GM18867 (cell line): ENCODE measurements at regions not wholly inside any gene's neighbourhood (a gene's known extent, or its start where the extent isn't known, plus 50 kb on each side); places are given as distances from the start of the nearest gene placed in this dataset.

ENCODE experiments used
- ATAC-seq: cut with Tn5 transposase; IDR thresholded peaks from one replicate; pipeline ENCODE4 v1.9.1; 2021; ENCODE audit warnings: mild to moderate bottlenecking, moderate library complexity; ENCODE audit not compliant: unreplicated experiment

GRCh38 chr12:89803412-89803811 is 94.8 kb upstream of the ATP2B1 start:
- ATAC-seq, result no peak

DNA sequence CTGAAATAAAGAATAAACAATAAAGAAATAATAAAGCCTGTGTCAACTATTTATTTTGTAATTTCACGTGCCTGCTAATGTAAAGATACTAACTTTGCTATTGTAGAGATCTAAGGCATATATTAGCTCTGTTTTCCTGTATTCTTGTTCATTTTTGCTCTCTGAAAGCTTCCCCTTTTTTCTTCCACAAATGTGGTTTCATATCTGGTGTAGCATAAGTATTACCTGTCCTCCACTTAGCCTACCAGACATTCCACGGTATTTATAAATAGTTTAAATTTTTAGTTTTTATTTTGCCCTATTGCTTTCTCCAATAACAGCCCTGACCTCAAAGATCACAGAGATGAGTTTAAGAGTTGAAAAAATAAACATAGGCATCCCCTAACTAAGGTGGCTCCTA is 92.6 kb upstream of the ATP2B1 start:
- no peak for ATAC-seq

GRCh38 chr12:89800435-89800834 is 91.8 kb upstream of the ATP2B1 start:
- no peak for ATAC-seq

- ATAC-seq, result no peak
Measured at GRCh38 chr12:89799316-89799715, 90.7 kb upstream of the ATP2B1 start.

GRCh38 chr12:89797436-89797835 is 88.8 kb upstream of the ATP2B1 start:
- ATAC-seq, result no peak

- ATAC-seq, result no peak
Measured at GRCh38 chr12:89796798-89797382, 88.3 kb upstream of the ATP2B1 start.

- no peak for ATAC-seq
Measured at GRCh38 chr12:89793946-89794345, 85.3 kb upstream of the ATP2B1 start.

GRCh38 chr12:89791286-89791685 is 82.6 kb upstream of the ATP2B1 start:
- ATAC-seq, result no peak

DNA sequence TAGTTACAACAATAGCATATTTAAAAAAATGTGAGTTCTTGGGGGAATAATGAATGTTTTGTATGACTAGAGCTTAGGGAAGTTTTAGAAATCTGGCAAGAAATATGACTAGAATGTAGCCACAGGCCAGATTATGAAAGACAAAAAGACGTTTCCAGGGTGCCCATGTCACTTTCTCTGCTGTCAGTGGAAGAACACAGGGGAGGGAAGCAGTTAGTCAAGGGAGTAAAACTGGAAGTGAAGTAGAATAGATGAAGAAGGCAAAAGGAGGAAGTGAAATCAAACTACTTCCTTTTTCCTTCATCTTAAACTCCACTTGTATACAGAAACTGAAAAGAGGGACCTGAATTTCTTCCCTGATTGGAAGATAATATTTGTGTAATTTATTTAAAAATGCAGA is 81.2 kb upstream of the ATP2B1 start:
- peak; percentile 76 for ATAC-seq

GRCh38 chr12:89787763-89788162 is 79.1 kb upstream of the ATP2B1 start:
- no peak for ATAC-seq

DNA sequence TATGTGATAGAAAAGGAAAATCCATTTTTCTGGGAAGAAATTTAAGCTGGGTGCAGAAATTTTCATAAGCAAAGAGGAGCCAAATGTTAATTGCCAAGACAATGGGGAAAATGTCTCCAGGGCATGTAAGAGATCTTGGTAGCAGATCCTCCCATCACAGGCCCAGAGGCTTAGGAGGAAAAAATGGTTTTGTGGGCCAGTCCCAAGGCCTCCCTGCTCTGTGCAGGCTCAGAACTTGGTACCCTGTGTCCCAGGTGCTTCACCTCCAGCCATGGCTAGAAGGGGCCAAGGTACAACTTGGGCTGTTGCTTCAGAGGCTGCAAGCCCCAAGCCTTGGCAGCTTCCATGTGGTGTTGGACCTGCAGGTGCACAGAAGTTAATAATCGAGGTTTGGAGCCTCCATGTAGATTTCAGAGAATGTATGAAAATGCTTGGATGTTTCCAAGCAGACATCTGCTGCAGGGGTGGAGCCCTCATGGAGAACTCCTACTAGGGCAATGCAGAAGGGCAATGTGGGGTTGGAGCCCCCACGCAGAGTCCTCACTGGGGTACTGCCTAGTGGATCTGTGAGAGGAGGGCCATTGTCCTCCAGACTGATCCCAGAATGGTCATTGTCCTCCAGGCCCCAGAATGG is 77.7 kb upstream of the ATP2B1 start:
- ATAC-seq, result no peak

DNA sequence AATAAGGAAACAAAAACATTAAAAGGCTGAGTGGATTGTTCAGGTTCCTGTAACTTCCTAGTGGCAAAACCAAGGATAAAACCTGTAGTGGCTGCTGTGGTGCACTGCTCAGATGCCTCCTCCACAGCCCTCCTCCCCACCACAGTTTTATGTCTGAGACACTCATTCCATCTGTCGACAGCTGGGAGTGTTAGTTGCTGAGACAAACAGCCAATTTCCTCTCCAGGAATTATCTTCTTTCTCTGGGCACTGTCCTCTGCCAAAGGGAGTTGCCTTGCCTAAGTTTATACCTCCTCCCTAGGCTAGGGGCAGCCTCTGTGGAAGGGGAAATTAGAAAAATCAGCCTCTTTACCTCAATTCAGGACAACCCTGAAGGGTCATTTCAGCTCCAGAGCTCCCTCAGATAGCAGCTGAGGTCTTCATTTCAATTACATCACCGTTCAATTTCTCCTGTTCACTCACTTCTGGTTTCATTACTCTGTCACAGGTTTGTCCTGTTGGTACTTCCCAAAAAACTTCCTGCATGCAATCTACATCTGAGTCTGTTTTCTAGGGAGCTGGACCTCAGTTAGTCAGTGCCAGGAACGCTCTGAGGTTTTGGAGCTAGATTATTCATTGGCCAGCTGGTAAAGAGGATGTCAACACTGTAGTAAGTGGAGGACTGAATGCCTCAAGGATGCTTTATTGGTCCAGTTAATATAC is 74.9 kb upstream of the ATP2B1 start:
- no peak for ATAC-seq

DNA sequence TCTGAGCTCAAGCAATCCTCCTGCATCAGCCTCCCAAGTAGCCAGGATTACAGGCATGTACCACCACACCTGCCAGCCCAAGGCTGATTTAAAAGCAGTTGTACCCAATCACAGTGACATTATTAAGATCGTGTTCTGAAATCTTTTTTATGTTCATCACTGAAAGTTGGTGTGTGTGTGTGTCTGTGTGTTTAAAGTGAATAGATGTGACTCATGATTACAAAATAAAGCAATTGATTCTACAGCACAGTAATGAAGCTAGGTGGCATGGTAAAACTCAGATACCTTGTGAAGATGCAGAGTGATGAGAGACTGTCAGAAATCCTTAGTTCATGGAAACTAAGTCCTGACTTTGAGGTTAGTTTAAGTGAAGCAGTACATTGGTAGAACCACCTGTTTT is 74.2 kb upstream of the ATP2B1 start:
- no peak for ATAC-seq

GRCh38 chr12:89781946-89782550 is 73.4 kb upstream of the ATP2B1 start:
- ATAC-seq, result no peak

DNA sequence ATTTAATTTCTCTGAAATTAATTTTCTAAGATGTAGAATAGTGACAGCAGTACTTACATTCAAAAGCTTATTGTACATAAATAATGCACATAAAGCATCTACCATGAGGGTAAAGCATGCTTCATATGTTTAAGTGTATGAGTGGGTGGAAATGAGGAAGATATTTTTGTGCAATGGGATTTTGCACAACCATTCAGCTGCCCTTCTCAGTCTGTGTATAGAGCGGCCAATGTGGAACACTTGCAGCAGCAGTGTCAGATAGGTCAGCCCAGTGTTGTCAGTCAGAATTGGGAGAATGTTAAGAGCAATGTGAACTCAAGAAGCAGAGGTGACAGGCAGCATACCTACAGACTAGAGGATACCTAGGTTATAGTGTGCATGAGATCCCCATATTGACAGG is 72.5 kb upstream of the ATP2B1 start:
- ATAC-seq, result no peak

GRCh38 chr12:89779090-89779489 is 70.5 kb upstream of the ATP2B1 start:
- no peak for ATAC-seq

GRCh38 chr12:89777733-89778379 is 69.2 kb upstream of the ATP2B1 start:
- no peak for ATAC-seq

GRCh38 chr12:89775986-89776365 is 67.3 kb upstream of the ATP2B1 start:
- no peak for ATAC-seq

- no peak for ATAC-seq
Measured at GRCh38 chr12:89775063-89775985, 66.7 kb upstream of the ATP2B1 start.

DNA sequence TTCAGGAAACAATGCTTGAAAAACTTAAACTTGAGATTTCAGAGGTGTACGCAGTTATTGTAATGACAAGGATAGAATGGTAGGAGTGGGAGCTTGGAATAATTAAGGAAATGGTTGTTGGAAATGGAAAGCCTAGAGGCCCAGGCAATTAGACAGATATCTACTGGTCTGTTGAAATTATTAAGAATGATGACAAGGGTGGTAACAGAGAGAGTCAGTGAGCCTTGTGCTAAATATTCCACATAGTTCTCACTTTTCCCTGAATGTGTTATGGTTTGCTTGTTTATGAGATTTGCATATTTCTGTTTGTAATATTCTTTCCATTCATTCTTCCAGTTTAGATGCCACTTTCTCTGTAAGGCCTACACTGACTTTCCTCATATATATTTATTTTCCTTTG is 66.0 kb upstream of the ATP2B1 start:
- no peak for ATAC-seq

GRCh38 chr12:89770391-89770790 is 61.8 kb upstream of the ATP2B1 start:
- no peak for ATAC-seq
